Osteocyte (in vitro differentiated cells): ENCODE measurements at regions not wholly inside any gene's neighbourhood (a gene's known extent, or its start where the extent isn't known, plus 50 kb on each side); places are given as distances from the start of the nearest gene placed in this dataset.

ENCODE experiments used
- DNase-seq: peaks from one replicate; pipeline ENCODE4 v3.0.0; 2021; ENCODE audit warnings: mixed read lengths; ENCODE audit not compliant: unreplicated experiment; ENCODE audit errors: extremely low spot score
- H3K27ac Mint-ChIP-seq: one replicate; pipeline ENCODE4 v1.8.0; 2021; ENCODE audit warnings: mild to moderate bottlenecking, mixed read lengths; ENCODE audit not compliant: unreplicated experiment
- H3K27me3 Mint-ChIP-seq: one replicate; pipeline ENCODE4 v1.8.0; 2021; ENCODE audit warnings: mixed read lengths; ENCODE audit not compliant: unreplicated experiment
- H3K36me3 Mint-ChIP-seq: one replicate; pipeline ENCODE4 v1.8.0; 2021; ENCODE audit warnings: mixed read lengths; ENCODE audit not compliant: unreplicated experiment
- H3K4me1 Mint-ChIP-seq: one replicate; pipeline ENCODE4 v1.8.0; 2021; ENCODE audit warnings: mixed read lengths; ENCODE audit not compliant: unreplicated experiment
- H3K4me3 Mint-ChIP-seq: one replicate; pipeline ENCODE4 v1.8.0; 2021; ENCODE audit warnings: mild to moderate bottlenecking, moderate library complexity, mixed read lengths; ENCODE audit not compliant: unreplicated experiment
- H3K9me3 Mint-ChIP-seq: one replicate; pipeline ENCODE4 v1.8.0; 2021; ENCODE audit warnings: mixed read lengths; ENCODE audit not compliant: unreplicated experiment
- CTCF ChIP-seq: fragments of 200-600 bp; sonication (generic); IDR thresholded peaks from 2 replicates; pipeline ENCODE4 v1.5.0; 2021; ENCODE audit warnings: antibody characterized with exemption, mild to moderate bottlenecking, moderate library complexity

GRCh38 chr4:75146223-75146622, 213.3 kb downstream of the PARM1 start:
- no peak overlapping the region for H3K27ac Mint-ChIP-seq
- H3K4me1 Mint-ChIP-seq, result peaks cover 8% of the 10 kb centered on the region
- TF ChIP-seq CTCF, result no peak
- no peak overlapping the region for H3K4me3 Mint-ChIP-seq
- H3K9me3 Mint-ChIP-seq, result no peaks in the 10 kb centered on the region
- no peaks in the 10 kb centered on the region for H3K27me3 Mint-ChIP-seq
- no peak for DNase-seq
- H3K36me3 Mint-ChIP-seq, result no peaks in the 10 kb centered on the region

GRCh38 chr4:75144475-75144874, 211.6 kb downstream of the PARM1 start:
- peaks cover 8% of the 10 kb centered on the region for H3K4me1 Mint-ChIP-seq
- no peaks in the 10 kb centered on the region for H3K36me3 Mint-ChIP-seq
- TF ChIP-seq CTCF, result no peak
- DNase-seq, result no peak
- no peak overlapping the region for H3K27ac Mint-ChIP-seq
- no peaks in the 10 kb centered on the region for H3K27me3 Mint-ChIP-seq
- no peaks in the 10 kb centered on the region for H3K9me3 Mint-ChIP-seq
- no peak overlapping the region for H3K4me3 Mint-ChIP-seq

GRCh38 chr4:75142850-75143249, 209.9 kb downstream of the PARM1 start:
- Mint-ChIP-seq H3K36me3 (no peaks in the 10 kb centered on the region), H3K4me1 (peaks cover 8% of the 10 kb centered on the region), H3K27ac (no peak overlapping the region), H3K9me3 (no peaks in the 10 kb centered on the region), H3K27me3 (no peaks in the 10 kb centered on the region), H3K4me3 (no peak overlapping the region)
- TF ChIP-seq CTCF, result no peak
- no peak for DNase-seq

GRCh38 chr4:75142382-75142781, 209.5 kb downstream of the PARM1 start:
- Mint-ChIP-seq H3K27ac (no peak overlapping the region), H3K4me3 (no peak overlapping the region), H3K4me1 (peaks cover 8% of the 10 kb centered on the region), H3K36me3 (no peaks in the 10 kb centered on the region), H3K27me3 (no peaks in the 10 kb centered on the region), H3K9me3 (no peaks in the 10 kb centered on the region)
- no peak for DNase-seq
- no peak for TF ChIP-seq CTCF

GRCh38 chr4:75141162-75141561, 208.2 kb downstream of the PARM1 start:
- TF ChIP-seq CTCF, result no peak
- Mint-ChIP-seq H3K27me3 (no peaks in the 10 kb centered on the region), H3K4me3 (no peak overlapping the region), H3K27ac (no peak overlapping the region), H3K4me1 (peaks cover 8% of the 10 kb centered on the region), H3K36me3 (no peaks in the 10 kb centered on the region), H3K9me3 (no peaks in the 10 kb centered on the region)
- DNase-seq, result no peak
